Activated CD8-positive, alpha-beta memory T cell treated with anti-CD3 and anti-CD28 coated beads, Interleukin-2, amount 50 U/mL, for 4 hours (primary cell): ENCODE measurements at regions not wholly inside any gene's neighbourhood (a gene's known extent, or its start where the extent isn't known, plus 50 kb on each side); places are given as distances from the start of the nearest gene placed in this dataset.

Experiments
- DNase-seq: peaks from one replicate; pipeline ENCODE4 v3.0.0-alpha.2; 2020

- no peak for DNase-seq
These were observed 500.4 kb downstream of the SLC4A3 start for GRCh38 chr2:220127876-220128275.

GRCh38 chr2:220129391-220129790 lies 502.0 kb downstream of the SLC4A3 start:
- no peak for DNase-seq

- no peak for DNase-seq
These were observed 507.5 kb downstream of the SLC4A3 start for GRCh38 chr2:220134756-220135534.

GRCh38 chr2:220143336-220143735 lies 515.9 kb downstream of the SLC4A3 start:
- no peak for DNase-seq

- no peak for DNase-seq
These were observed 517.0 kb downstream of the SLC4A3 start for GRCh38 chr2:220144411-220144810.

GRCh38 chr2:220147161-220148038 lies 520.0 kb downstream of the SLC4A3 start:
- no peak for DNase-seq

- no peak for DNase-seq
These were observed 521.2 kb downstream of the SLC4A3 start for GRCh38 chr2:220148471-220149248.

GRCh38 chr2:220151341-220151740 lies 523.9 kb downstream of the SLC4A3 start:
- no peak for DNase-seq

- DNase-seq = no peak
These were observed 525.0 kb downstream of the SLC4A3 start for GRCh38 chr2:220152281-220152935.

- no peak for DNase-seq
These were observed 525.7 kb downstream of the SLC4A3 start for GRCh38 chr2:220153118-220153517.

GRCh38 chr2:220154304-220154703 lies 526.9 kb downstream of the SLC4A3 start:
- no peak for DNase-seq

- DNase-seq = no peak
These were observed 529.9 kb downstream of the SLC4A3 start for GRCh38 chr2:220157312-220157711.

- no peak for DNase-seq
These were observed 532.3 kb downstream of the SLC4A3 start for GRCh38 chr2:220159738-220160137.

- no peak for DNase-seq
These were observed 534.9 kb downstream of the SLC4A3 start for GRCh38 chr2:220162320-220162719.

- no peak for DNase-seq
These were observed 536.1 kb downstream of the SLC4A3 start for GRCh38 chr2:220163486-220163885.

- DNase-seq = no peak
These were observed 538.0 kb downstream of the SLC4A3 start for GRCh38 chr2:220165401-220165800.

- DNase-seq = no peak
These were observed 539.2 kb downstream of the SLC4A3 start for GRCh38 chr2:220166616-220167015.

GRCh38 chr2:220167956-220168355 lies 540.5 kb downstream of the SLC4A3 start:
- DNase-seq = no peak

- DNase-seq = no peak
These were observed 541.6 kb downstream of the SLC4A3 start for GRCh38 chr2:220168891-220169546.

- no peak for DNase-seq
These were observed 547.4 kb downstream of the SLC4A3 start for GRCh38 chr2:220174826-220175225.

- DNase-seq = no peak
These were observed 548.5 kb downstream of the SLC4A3 start for GRCh38 chr2:220175967-220176366.
